Lower lobe of right lung (tissue), 2 donors: ENCODE measurements at regions not wholly inside any gene's neighbourhood (a gene's known extent, or its start where the extent isn't known, plus 50 kb on each side); places are given as distances from the start of the nearest gene placed in this dataset.

ENCODE experiments used
- ATAC-seq, 2 donors: fragments of 200-7000 bp; cut with Tn5 transposase; one replicate each; pipeline ENCODE4 v1.9.1; 2020 to 2022; ENCODE audit warnings: mild to moderate bottlenecking in 2 of 2, moderate library complexity in 2 of 2
- DNase-seq: peaks from one replicate; pipeline ENCODE4 v3.0.0-alpha.2; 2020
- H3K27ac ChIP-seq: fragments of 200-600 bp; one replicate; pipeline ENCODE4 v1.8.0; 2022
- H3K27me3 ChIP-seq: fragments of 200-600 bp; one replicate; pipeline ENCODE4 v1.8.0; 2022; ENCODE audit warnings: low read depth
- H3K36me3 ChIP-seq: fragments of 200-600 bp; one replicate; pipeline ENCODE4 v1.8.0; 2022; ENCODE audit warnings: mild to moderate bottlenecking
- H3K4me1 ChIP-seq: fragments of 200-600 bp; one replicate; pipeline ENCODE4 v1.8.0; 2022
- H3K4me3 ChIP-seq: fragments of 200-600 bp; one replicate; pipeline ENCODE4 v1.8.0; 2022; ENCODE audit warnings: mild to moderate bottlenecking
- H3K9me3 ChIP-seq: fragments of 200-600 bp; one replicate; pipeline ENCODE4 v1.8.0; 2022
- intact Hi-C: fragments of 100-400 bp; cut with DNase I; formaldehyde crosslinking; loops from one replicate; pipeline ENCODE4 v1.11.0; 2022
- TF ChIP-seq, protein P1 (sequence below): fragments of 200-600 bp; IDR thresholded peaks from one replicate; pipeline ENCODE4 v1.8.0; 2022; ENCODE audit warnings: antibody characterized with exemption, mild to moderate bottlenecking
- donor health status: DM: no; HTN: yes; CAD: no; lungs with severe emphysema.

DNA sequence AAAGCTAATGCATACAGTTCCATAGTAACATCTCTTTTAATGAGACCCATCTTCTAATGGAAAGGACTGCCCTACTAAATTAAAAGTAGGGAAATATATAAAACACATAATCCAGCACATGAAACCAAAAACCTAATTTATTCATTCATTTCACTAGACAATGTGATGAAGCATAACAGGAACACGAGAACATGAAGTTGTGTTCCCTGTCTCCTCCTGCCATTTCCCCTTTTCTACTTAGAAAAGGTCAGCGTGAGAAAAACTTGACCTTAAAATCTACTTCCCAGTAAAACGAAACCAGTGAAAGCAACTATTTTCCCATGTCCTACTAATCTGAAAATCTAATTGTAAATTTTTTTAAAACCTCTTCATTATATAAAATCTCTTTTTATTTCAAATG is 847.5 kb downstream of the TLE1 start:
- intact Hi-C loops, result no loop called here
- Histone ChIP-seq H3K9me3 (no peaks in the 10 kb centered on the region), H3K36me3 (no peaks in the 10 kb centered on the region), H3K27ac (no peak overlapping the region), H3K4me3 (no peak overlapping the region), H3K4me1 (no peaks in the 10 kb centered on the region), H3K27me3 (no peaks in the 10 kb centered on the region)
- no peak for DNase-seq
- no peak for ATAC-seq
- TF ChIP-seq, protein P1, sequence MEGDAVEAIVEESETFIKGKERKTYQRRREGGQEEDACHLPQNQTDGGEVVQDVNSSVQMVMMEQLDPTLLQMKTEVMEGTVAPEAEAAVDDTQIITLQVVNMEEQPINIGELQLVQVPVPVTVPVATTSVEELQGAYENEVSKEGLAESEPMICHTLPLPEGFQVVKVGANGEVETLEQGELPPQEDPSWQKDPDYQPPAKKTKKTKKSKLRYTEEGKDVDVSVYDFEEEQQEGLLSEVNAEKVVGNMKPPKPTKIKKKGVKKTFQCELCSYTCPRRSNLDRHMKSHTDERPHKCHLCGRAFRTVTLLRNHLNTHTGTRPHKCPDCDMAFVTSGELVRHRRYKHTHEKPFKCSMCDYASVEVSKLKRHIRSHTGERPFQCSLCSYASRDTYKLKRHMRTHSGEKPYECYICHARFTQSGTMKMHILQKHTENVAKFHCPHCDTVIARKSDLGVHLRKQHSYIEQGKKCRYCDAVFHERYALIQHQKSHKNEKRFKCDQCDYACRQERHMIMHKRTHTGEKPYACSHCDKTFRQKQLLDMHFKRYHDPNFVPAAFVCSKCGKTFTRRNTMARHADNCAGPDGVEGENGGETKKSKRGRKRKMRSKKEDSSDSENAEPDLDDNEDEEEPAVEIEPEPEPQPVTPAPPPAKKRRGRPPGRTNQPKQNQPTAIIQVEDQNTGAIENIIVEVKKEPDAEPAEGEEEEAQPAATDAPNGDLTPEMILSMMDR, result no peak

DNA sequence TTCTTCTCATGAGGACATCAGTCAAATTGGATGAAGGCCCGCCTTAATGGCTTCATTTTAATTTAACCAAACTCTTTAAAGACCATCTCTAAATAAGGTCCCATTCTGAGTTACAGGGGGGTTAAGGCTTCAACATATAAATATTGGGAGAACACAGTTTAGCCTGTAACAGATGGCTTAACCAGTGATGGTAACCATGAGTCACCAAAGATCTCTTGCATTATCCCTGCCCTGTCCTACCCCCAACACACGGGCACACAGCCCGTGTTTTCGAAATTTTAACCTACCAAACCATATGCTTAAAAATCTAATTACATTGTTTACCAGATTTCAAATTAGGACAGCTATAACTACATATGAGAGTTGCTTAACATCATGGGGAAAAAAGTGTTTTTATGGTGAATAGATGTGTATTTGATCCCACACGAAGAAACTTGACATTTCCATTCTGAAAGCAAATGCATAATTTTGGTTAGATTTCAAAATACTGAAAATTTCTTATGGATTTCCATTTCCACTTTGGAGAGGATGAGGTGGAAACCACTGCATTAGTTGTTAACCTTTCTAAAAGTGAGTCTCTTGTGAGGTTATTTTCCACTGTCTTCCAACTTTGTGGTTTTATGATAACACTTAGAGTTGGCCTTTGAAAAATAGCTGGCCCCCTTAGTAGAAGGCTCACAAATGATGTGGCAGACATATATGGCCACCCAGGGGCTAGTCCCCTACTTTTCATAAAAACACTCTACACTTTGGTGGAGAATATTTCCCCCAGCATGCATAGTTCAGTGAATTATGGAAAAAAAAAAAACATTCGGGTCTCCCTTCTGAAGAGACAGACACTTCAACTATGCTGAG is 849.3 kb downstream of the TLE1 start:
- ATAC-seq (no peak), DNase-seq (no peak)
- Histone ChIP-seq H3K4me1 (no peaks in the 10 kb centered on the region), H3K4me3 (no peak overlapping the region), H3K27ac (no peak overlapping the region), H3K9me3 (no peaks in the 10 kb centered on the region), H3K36me3 (no peaks in the 10 kb centered on the region), H3K27me3 (no peaks in the 10 kb centered on the region)
- intact Hi-C loops, result no loop called here
- TF ChIP-seq, protein P1, result no peak

DNA sequence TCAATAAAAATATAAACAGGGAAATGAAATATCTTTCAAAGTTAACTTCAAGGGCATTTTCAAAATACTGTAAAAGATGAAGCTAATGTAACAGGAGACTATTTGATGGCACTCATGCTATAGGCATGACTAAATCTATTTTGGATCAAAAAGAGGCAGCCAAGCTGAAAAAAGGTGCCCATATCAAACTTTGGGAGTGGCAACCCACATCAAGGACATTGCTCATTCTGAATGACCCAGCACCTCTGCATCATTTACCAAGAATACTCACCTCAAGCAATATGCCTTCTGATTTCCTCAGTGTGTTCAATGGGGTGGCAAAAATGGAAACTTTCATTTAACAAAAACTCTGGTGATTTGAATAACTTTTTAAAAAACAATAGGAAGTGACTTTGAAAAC is 853.3 kb downstream of the TLE1 start:
- no peak for ATAC-seq
- Histone ChIP-seq H3K9me3 (no peaks in the 10 kb centered on the region), H3K4me1 (no peaks in the 10 kb centered on the region), H3K27ac (no peak overlapping the region), H3K4me3 (no peak overlapping the region), H3K27me3 (no peaks in the 10 kb centered on the region), H3K36me3 (no peaks in the 10 kb centered on the region)
- DNase-seq, result no peak
- TF ChIP-seq, protein P1, result no peak
- intact Hi-C loops, result no loop called here

DNA sequence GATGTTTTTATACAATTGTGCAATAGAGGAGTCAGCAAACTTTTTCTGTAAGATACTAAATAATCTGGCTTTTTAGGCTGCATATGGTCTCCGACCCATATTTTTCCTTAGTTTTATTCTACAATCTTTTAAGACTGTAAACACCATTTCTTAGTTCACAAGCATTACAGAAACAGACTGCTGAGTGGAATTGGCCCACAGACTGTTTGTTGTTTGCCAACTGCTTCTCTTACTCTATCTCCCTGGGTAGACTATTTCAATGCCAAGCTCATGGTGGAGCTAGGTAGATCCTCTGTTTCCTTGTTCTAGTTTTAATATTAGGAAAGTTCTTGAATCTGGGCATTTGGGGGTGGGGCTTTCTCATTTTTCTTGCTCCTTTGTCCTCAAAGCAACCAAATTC is 857.6 kb downstream of the TLE1 start:
- no peaks in the 10 kb centered on the region for H3K27me3 ChIP-seq

DNA sequence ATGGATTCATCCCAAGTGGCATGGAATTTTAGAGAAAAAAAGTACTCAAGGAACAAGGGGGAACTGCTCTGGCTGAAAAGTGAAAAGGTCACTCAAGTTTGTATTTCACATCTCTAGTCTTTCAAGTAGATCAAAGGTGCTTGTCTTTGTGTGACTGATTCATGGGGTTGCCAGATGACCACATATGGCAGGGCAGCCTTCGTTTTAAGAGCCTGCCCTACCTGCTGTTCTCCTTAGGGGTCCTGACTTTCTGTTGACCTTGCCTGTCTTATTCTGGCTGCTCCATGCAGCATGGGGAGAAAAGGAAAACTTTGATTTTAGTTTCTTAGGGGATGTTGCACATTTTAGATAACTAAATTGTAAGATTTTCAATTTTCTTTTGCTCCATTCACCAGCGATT is 877.7 kb downstream of the TLE1 start:
- Histone ChIP-seq H3K9me3 (no peaks in the 10 kb centered on the region), H3K4me1 (no peaks in the 10 kb centered on the region), H3K36me3 (no peaks in the 10 kb centered on the region), H3K4me3 (no peak overlapping the region), H3K27me3 (no peaks in the 10 kb centered on the region), H3K27ac (no peak overlapping the region)
- DNase-seq (no peak), ATAC-seq (no peak)
- TF ChIP-seq, protein P1, result no peak
- intact Hi-C loops, result no loop called here

More for the DNA sequence above, 857.6 kb downstream of the TLE1 start:
- ATAC-seq, result no peak
- Histone ChIP-seq H3K27ac (no peak overlapping the region), H3K4me3 (no peak overlapping the region), H3K9me3 (no peaks in the 10 kb centered on the region), H3K4me1 (no peaks in the 10 kb centered on the region), H3K36me3 (no peaks in the 10 kb centered on the region)
- TF ChIP-seq, protein P1, result no peak
- intact Hi-C loops, result no loop called here
- DNase-seq, result no peak
